A549 (cell line): ENCODE measurements at regions not wholly inside any gene's neighbourhood (a gene's known extent, or its start where the extent isn't known, plus 50 kb on each side); places are given as distances from the start of the nearest gene placed in this dataset.

ENCODE experiments used
- ATAC-seq, 2 experiments: fragments of 200-7000 bp in 1 of 2; fragments of >200 bp in 1 of 2; cut with Nextera tagmentation in 1 of 2; cut with Tn5 transposase in 1 of 2; 3 replicates each; pipeline versions ENCODE4 v1.8.0 to v1.9.1; 2018 to 2020; ENCODE audit warnings: mild to moderate bottlenecking in 1 of 2, moderate library complexity in 1 of 2
- CTCF ChIA-PET: fragments of 300-600 bp; sonication (Branson Sonifier 250); formaldehyde crosslinking; extraction: SDS; loops from one replicate; lab custom pipeline; 2021; ENCODE audit warnings: antibody characterized with exemption, inconsistent platforms; lab: Yijun Ruan, JAX
- POLR2A ChIA-PET: fragments of 350-600 bp; formaldehyde crosslinking; extraction: SDS; loops from one replicate; lab custom pipeline; 2021; ENCODE audit warnings: antibody characterized with exemption, inconsistent platforms; lab: Yijun Ruan, JAX
- DNase-seq, 2 experiments: peaks; one replicate each; pipeline versions ENCODE4 v3.0.0 to v3.0.0-alpha.2; 2011 to 2016; ENCODE audit warnings: low read depth in 1 of 2, low spot score in 1 of 2
- FAIRE-seq: peaks from 2 replicates; lab custom pipeline; 2011; peaks lifted over from hg19 to GRCh38; lab: Jason Lieb, UNC
- H3K27ac ChIP-seq, 2 experiments: fragments of >200 bp; sonication (Bioruptor Twin); formaldehyde crosslinking; 3 replicates each; pipeline ENCODE4 v1.5.1; 2016 to 2017
- H3K4me1 ChIP-seq: fragments of >200 bp; sonication (Bioruptor Twin); formaldehyde crosslinking; 3 replicates; pipeline ENCODE4 v1.6.1; 2016
- H3K4me2 ChIP-seq: fragments of >200 bp; sonication (Bioruptor Twin); formaldehyde crosslinking; 3 replicates; pipeline ENCODE4 v1.6.1; 2016
- H3K4me3 ChIP-seq: fragments of >200 bp; sonication (Bioruptor Twin); formaldehyde crosslinking; 3 replicates; pipeline ENCODE4 v1.5.1; 2016
- H3K9me3 ChIP-seq: fragments of >200 bp; sonication (Bioruptor Twin); formaldehyde crosslinking; 3 replicates; pipeline ENCODE4 v1.6.1; 2016
- BCL3 ChIP-seq: fragments of >200 bp; sonication (Bioruptor Twin); formaldehyde crosslinking; IDR thresholded peaks from 3 replicates; pipeline ENCODE4 v1.6.1; 2016
- BHLHE40 ChIP-seq: IDR thresholded peaks from 2 replicates; pipeline ENCODE4 v1.6.1; 2012; ENCODE audit warnings: low read depth, low read length, inconsistent platforms
- CBX2 ChIP-seq: fragments of 200-600 bp; sonication (generic); IDR thresholded peaks from 2 replicates; pipeline ENCODE4 v1.6.1; 2016; ENCODE audit warnings: low read depth, mild to moderate bottlenecking, borderline replicate concordance
- E2F6 ChIP-seq: IDR thresholded peaks from 2 replicates; pipeline ENCODE4 v1.6.1; 2012; ENCODE audit warnings: low read depth, borderline replicate concordance
- EHF ChIP-seq: fragments of 250-450 bp; sonication (Bioruptor Pico); IDR thresholded peaks from 2 replicates; pipeline ENCODE4 v1.5.0; 2020; ENCODE audit warnings: mild to moderate bottlenecking
- FOSB ChIP-seq: fragments of 250-450 bp; sonication (Bioruptor Pico); IDR thresholded peaks from 2 replicates; pipeline ENCODE4 v1.5.0; 2020; ENCODE audit warnings: mild to moderate bottlenecking, moderate library complexity
- FOSL2 ChIP-seq, 2 experiments: fragments of 450-650 bp in 1 of 2; fragments of >200 bp in 1 of 2; sonication (Bioruptor Twin) in 1 of 2; formaldehyde crosslinking; IDR thresholded peaks; 2 replicates each; pipeline versions ENCODE4 v1.5.0 to v1.6.1; 2016 to 2020; ENCODE audit warnings: mild to moderate bottlenecking in 1 of 2, moderate library complexity in 1 of 2
- FOXS1 ChIP-seq: fragments of 250-450 bp; sonication (Bioruptor Pico); IDR thresholded peaks from 2 replicates; pipeline ENCODE4 v1.5.0; 2020; ENCODE audit warnings: mild to moderate bottlenecking, moderate library complexity
- HEYL ChIP-seq: fragments of 250-450 bp; sonication (Bioruptor Pico); IDR thresholded peaks from 2 replicates; pipeline ENCODE4 v1.8.0; 2021; ENCODE audit warnings: mild to moderate bottlenecking, moderate library complexity
- HOXB13 ChIP-seq: fragments of 250-450 bp; sonication (Bioruptor Pico); IDR thresholded peaks from 2 replicates; pipeline ENCODE4 v1.5.0; 2020; ENCODE audit warnings: low read depth, mild to moderate bottlenecking, moderate library complexity
- HOXB5 ChIP-seq: fragments of 250-450 bp; sonication (Bioruptor Pico); IDR thresholded peaks from 2 replicates; pipeline ENCODE4 v1.5.0; 2020; ENCODE audit warnings: mild to moderate bottlenecking, moderate library complexity
- KDM1A ChIP-seq: fragments of 200-600 bp; sonication (generic); IDR thresholded peaks from 2 replicates; pipeline ENCODE4 v1.6.1; 2016; ENCODE audit warnings: low read depth, mild to moderate bottlenecking
- KDM5A ChIP-seq: fragments of 200-600 bp; sonication (generic); IDR thresholded peaks from 2 replicates; pipeline ENCODE4 v1.6.1; 2016; ENCODE audit warnings: antibody characterized with exemption, mild to moderate bottlenecking
- NR3C1 ChIP-seq: fragments of >200 bp; sonication (Bioruptor Twin); formaldehyde crosslinking; IDR thresholded peaks from 3 replicates; pipeline ENCODE4 v1.6.1; 2017
- POLR2AphosphoS2 ChIP-seq: conservative IDR thresholded peaks from 2 replicates; pipeline ENCODE4 v1.6.1; 2012; ENCODE audit warnings: low read length, improper control_type of control experiment, inconsistent platforms
- RAD21 ChIP-seq, 2 experiments: fragments of >200 bp in 1 of 2; sonication (Bioruptor Twin) in 1 of 2; formaldehyde crosslinking in 1 of 2; IDR thresholded peaks in 1 of 2; conservative IDR thresholded peaks in 1 of 2; 2 replicates in 1 of 2; 3 replicates in 1 of 2; pipeline ENCODE4 v1.6.1; 2012 to 2018; ENCODE audit warnings: inconsistent platforms in 1 of 2
- RARB ChIP-seq: fragments of 250-450 bp; sonication (Bioruptor Pico); IDR thresholded peaks from 2 replicates; pipeline ENCODE4 v1.8.0; 2021; ENCODE audit warnings: mild to moderate bottlenecking, moderate library complexity
- RCOR1 ChIP-seq: fragments of 150-350 bp; IDR thresholded peaks from 2 replicates; pipeline ENCODE4 v1.6.1; 2014; ENCODE audit warnings: antibody characterized with exemption, low read length, low read depth
- RFX5 ChIP-seq: fragments of 450-650 bp; IDR thresholded peaks from 2 replicates; pipeline ENCODE4 v1.7.1; 2014; ENCODE audit warnings: antibody characterized with exemption, mild to moderate bottlenecking, moderate library complexity
- RNF2 ChIP-seq: fragments of 200-600 bp; sonication (generic); IDR thresholded peaks from 2 replicates; pipeline ENCODE4 v1.6.1; 2016; ENCODE audit warnings: low read depth, mild to moderate bottlenecking, antibody characterized with exemption, moderate library complexity, borderline replicate concordance
- ZC3H11A ChIP-seq: fragments of 450-650 bp; IDR thresholded peaks from 2 replicates; pipeline ENCODE4 v1.6.1; 2014; ENCODE audit warnings: antibody characterized with exemption, mild to moderate bottlenecking
- ZFP36 ChIP-seq: fragments of 450-650 bp; IDR thresholded peaks from 2 replicates; pipeline ENCODE4 v1.6.1; 2014; ENCODE audit warnings: borderline replicate concordance; ENCODE audit not compliant: partially characterized antibody
- ZNF302 ChIP-seq: fragments of 250-450 bp; sonication (Bioruptor Pico); IDR thresholded peaks from 2 replicates; pipeline ENCODE4 v1.9.0; 2021; ENCODE audit warnings: inconsistent platforms, mild to moderate bottlenecking, moderate library complexity
- WGBS: methylation state at CpG from one replicate; pipeline ENCODE4 v1.1.6; 2017; ENCODE audit errors: missing lambda C conversion rate; 5-methylcytosine and 5-hydroxymethylcytosine counted together
- TF ChIP-seq, protein P1 (sequence below): fragments of >200 bp; sonication (Bioruptor Twin); formaldehyde crosslinking; IDR thresholded peaks from 3 replicates; pipeline ENCODE4 v1.5.1; 2016
- TF ChIP-seq, protein P2 (sequence below): fragments of 250-450 bp; sonication (Bioruptor Pico); IDR thresholded peaks from 2 replicates; pipeline ENCODE4 v1.5.0; 2021; ENCODE audit warnings: mild to moderate bottlenecking, moderate library complexity, borderline replicate concordance
- TF ChIP-seq, protein P3 (sequence below): fragments of >200 bp; sonication (Bioruptor Twin); formaldehyde crosslinking; IDR thresholded peaks from 2 replicates; pipeline ENCODE4 v1.6.1; 2016
- TF ChIP-seq, protein P4 (sequence below): fragments of 450-650 bp; IDR thresholded peaks from 2 replicates; pipeline ENCODE4 v1.6.1; 2014; ENCODE audit warnings: antibody characterized with exemption

DNA sequence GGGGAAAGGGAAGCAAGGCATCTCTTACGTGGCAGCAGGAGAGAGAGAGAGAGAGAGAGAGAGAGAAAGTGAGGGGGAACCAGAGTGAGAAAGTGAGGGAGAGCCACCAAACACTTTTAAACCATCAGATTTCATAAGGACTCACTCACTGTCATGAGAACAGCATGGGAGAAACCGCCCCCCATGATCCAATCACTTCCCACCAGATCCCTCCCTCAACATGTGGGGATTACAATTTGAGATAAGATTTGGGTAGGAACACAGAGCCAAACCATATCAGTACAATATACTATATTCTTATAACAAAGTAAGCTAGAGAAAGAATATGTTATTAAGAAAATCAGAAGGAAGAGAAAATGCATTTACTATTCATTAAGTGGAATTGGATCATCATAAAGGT lies 53.7 kb upstream of the PLXNC1 start:
- Histone ChIP-seq H3K4me2 (no peak overlapping the region), H3K27ac (no peak overlapping the region), H3K4me1 (peaks cover 12% of the 10 kb centered on the region; the same call in 2 of the 3 replicates), H3K4me3 (no peak overlapping the region), H3K9me3 (no peaks in the 10 kb centered on the region)
- FAIRE-seq (no peak), DNase-seq (no peak), ATAC-seq (no peak)
- WGBS = 65% methylated on average over 2 of the region's 2 CpGs
- CTCF ChIA-PET = interaction anchor here (0.5 to 7.4 kb wide), 7 partner anchors 7 to 592 kb away, joined by 3 to 78 read pairs (median 3); no protein-coding TSS in a partner anchor
- TF ChIP-seq POLR2AphosphoS2 (no peak), BCL3 (no peak), KDM5A (no peak), ZNF302 (CRISPR knock-in tag) (no peak), FOSB (CRISPR knock-in tag) (no peak), ZC3H11A (no peak), HOXB13 (CRISPR knock-in tag) (no peak), RAD21 (conservative IDR thresholded peaks at IDR 0.05 in 1 of 2, IDR thresholded peaks at IDR 0.05 in 1 of 2) (no peak), KDM1A (no peak), HEYL (CRISPR knock-in tag) (no peak)
- TF ChIP-seq, protein P1, sequence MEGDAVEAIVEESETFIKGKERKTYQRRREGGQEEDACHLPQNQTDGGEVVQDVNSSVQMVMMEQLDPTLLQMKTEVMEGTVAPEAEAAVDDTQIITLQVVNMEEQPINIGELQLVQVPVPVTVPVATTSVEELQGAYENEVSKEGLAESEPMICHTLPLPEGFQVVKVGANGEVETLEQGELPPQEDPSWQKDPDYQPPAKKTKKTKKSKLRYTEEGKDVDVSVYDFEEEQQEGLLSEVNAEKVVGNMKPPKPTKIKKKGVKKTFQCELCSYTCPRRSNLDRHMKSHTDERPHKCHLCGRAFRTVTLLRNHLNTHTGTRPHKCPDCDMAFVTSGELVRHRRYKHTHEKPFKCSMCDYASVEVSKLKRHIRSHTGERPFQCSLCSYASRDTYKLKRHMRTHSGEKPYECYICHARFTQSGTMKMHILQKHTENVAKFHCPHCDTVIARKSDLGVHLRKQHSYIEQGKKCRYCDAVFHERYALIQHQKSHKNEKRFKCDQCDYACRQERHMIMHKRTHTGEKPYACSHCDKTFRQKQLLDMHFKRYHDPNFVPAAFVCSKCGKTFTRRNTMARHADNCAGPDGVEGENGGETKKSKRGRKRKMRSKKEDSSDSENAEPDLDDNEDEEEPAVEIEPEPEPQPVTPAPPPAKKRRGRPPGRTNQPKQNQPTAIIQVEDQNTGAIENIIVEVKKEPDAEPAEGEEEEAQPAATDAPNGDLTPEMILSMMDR = no peak
- TF ChIP-seq, protein P2, sequence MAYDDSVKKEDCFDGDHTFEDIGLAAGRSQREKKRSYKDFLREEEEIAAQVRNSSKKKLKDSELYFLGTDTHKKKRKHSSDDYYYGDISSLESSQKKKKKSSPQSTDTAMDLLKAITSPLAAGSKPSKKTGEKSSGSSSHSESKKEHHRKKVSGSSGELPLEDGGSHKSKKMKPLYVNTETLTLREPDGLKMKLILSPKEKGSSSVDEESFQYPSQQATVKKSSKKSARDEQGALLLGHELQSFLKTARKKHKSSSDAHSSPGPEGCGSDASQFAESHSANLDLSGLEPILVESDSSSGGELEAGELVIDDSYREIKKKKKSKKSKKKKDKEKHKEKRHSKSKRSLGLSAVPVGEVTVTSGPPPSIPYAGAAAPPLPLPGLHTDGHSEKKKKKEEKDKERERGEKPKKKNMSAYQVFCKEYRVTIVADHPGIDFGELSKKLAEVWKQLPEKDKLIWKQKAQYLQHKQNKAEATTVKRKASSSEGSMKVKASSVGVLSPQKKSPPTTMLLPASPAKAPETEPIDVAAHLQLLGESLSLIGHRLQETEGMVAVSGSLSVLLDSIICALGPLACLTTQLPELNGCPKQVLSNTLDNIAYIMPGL (CRISPR knock-in tag) = no peak
- TF ChIP-seq, protein P3, sequence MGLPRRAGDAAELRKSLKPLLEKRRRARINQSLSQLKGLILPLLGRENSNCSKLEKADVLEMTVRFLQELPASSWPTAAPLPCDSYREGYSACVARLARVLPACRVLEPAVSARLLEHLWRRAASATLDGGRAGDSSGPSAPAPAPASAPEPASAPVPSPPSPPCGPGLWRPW = no peak
- POLR2A ChIA-PET = no interaction called here

- ATAC-seq = no peak
- Histone ChIP-seq H3K4me3 (no peak overlapping the region), H3K4me1 (peaks cover 22% of the 10 kb centered on the region; the same call in 2 of the 3 replicates), H3K27ac (no peak overlapping the region), H3K4me2 (no peak overlapping the region), H3K9me3 (no peaks in the 10 kb centered on the region)
- DNase-seq = no peak
- FAIRE-seq = no peak
- WGBS = 67% methylated on average over 2 of the region's 2 CpGs
- CTCF ChIA-PET = interaction anchor here (0.9 kb wide), 1 partner anchor 328 kb away, joined by 3 read pairs; no protein-coding TSS in a partner anchor
- no peak for TF ChIP-seq FOSL2 (IDR thresholded peaks at IDR 0.05)
- no peak for TF ChIP-seq FOSL2 (CRISPR knock-in tag; IDR thresholded peaks at IDR 0.05)
- no peak for TF ChIP-seq NR3C1
- TF ChIP-seq FOSB (CRISPR knock-in tag) = no peak
- no peak for TF ChIP-seq HOXB5
- TF ChIP-seq, protein P4, sequence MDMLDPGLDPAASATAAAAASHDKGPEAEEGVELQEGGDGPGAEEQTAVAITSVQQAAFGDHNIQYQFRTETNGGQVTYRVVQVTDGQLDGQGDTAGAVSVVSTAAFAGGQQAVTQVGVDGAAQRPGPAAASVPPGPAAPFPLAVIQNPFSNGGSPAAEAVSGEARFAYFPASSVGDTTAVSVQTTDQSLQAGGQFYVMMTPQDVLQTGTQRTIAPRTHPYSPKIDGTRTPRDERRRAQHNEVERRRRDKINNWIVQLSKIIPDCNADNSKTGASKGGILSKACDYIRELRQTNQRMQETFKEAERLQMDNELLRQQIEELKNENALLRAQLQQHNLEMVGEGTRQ = no peak
- no peak for TF ChIP-seq BHLHE40
- TF ChIP-seq RARB (CRISPR knock-in tag) = no peak
- TF ChIP-seq EHF (CRISPR knock-in tag) = no peak
- TF ChIP-seq POLR2AphosphoS2 = no peak
- no peak for TF ChIP-seq E2F6
- TF ChIP-seq RCOR1 = no peak
- TF ChIP-seq RNF2 = no peak
- no peak for TF ChIP-seq ZFP36
- no peak for TF ChIP-seq RFX5
- no peak for TF ChIP-seq CBX2
- TF ChIP-seq FOXS1 (CRISPR knock-in tag) = no peak
- TF ChIP-seq RAD21 (conservative IDR thresholded peaks at IDR 0.05 in 1 of 2, IDR thresholded peaks at IDR 0.05 in 1 of 2) = no peak
- POLR2A ChIA-PET = no interaction called here
These were observed 52.8 kb upstream of the PLXNC1 start for GRCh38 chr12:94095618-94096017.
